OCI-LY1 (cell line): ENCODE measurements at regions not wholly inside any gene's neighbourhood (a gene's known extent, or its start where the extent isn't known, plus 50 kb on each side); places are given as distances from the start of the nearest gene placed in this dataset.

Experiments used
- H2AFZ ChIP-seq: fragments of 200-600 bp; sonication (generic), shearing (Covaris generic); 2 replicates; pipeline ENCODE4 v1.6.0; 2014; ENCODE audit warnings: antibody characterized with exemption, mild to moderate bottlenecking, low read length
- H3F3A ChIP-seq: fragments of 200-600 bp; sonication (generic), shearing (Covaris generic); 2 replicates; pipeline ENCODE4 v1.6.0; 2014; ENCODE audit warnings: mild to moderate bottlenecking, antibody characterized with exemption, low read length, moderate library complexity; ENCODE audit not compliant: insufficient read depth
- H3K27ac ChIP-seq: fragments of 200-600 bp; sonication (generic); 2 replicates; pipeline ENCODE4 v1.5.1; 2014; ENCODE audit warnings: low read length, mixed run types, mild to moderate bottlenecking, low read depth; ENCODE audit not compliant: poor library complexity, severe bottlenecking
- H3K27me3 ChIP-seq: fragments of 200-600 bp; sonication (generic); 2 replicates; pipeline ENCODE4 v1.6.0; 2014; ENCODE audit warnings: antibody characterized with exemption, mild to moderate bottlenecking, low read length, moderate library complexity; ENCODE audit not compliant: insufficient read depth
- H3K36me3 ChIP-seq: fragments of 200-600 bp; sonication (generic); 2 replicates; pipeline ENCODE4 v1.6.1; 2014; ENCODE audit warnings: mild to moderate bottlenecking, antibody characterized with exemption, low read length, moderate library complexity, mixed read lengths; ENCODE audit not compliant: insufficient read depth
- H3K4me1 ChIP-seq: fragments of 200-600 bp; sonication (generic); 2 replicates; pipeline ENCODE4 v1.5.1; 2014; ENCODE audit warnings: mild to moderate bottlenecking, low read length, moderate library complexity; ENCODE audit not compliant: insufficient read depth, severe bottlenecking
- H3K4me2 ChIP-seq: fragments of 200-600 bp; sonication (generic), shearing (Covaris generic); 2 replicates; pipeline ENCODE4 v1.6.1; 2014; ENCODE audit warnings: low read length
- H3K4me3 ChIP-seq: fragments of 200-600 bp; sonication (generic); 2 replicates; pipeline ENCODE4 v1.5.1; 2014; ENCODE audit warnings: low read length, low read depth, mild to moderate bottlenecking, mixed read lengths; ENCODE audit not compliant: poor library complexity, severe bottlenecking
- H3K79me2 ChIP-seq: fragments of 200-600 bp; shearing (Covaris generic); 2 replicates; pipeline ENCODE4 v1.6.1; 2016; ENCODE audit warnings: mixed run types, low read length, mixed read lengths; ENCODE audit not compliant: insufficient read depth
- H3K9ac ChIP-seq: fragments of 200-600 bp; sonication (generic), shearing (Covaris generic); 2 replicates; pipeline ENCODE4 v1.6.1; 2014; ENCODE audit warnings: mild to moderate bottlenecking, low read length, mixed read lengths
- H3K9me2 ChIP-seq: fragments of 200-600 bp; sonication (generic), shearing (Covaris generic); 2 replicates; pipeline ENCODE4 v1.6.1; 2014; ENCODE audit warnings: low read depth, mild to moderate bottlenecking, low read length, mixed read lengths
- H3K9me3 ChIP-seq: fragments of 200-600 bp; shearing (Covaris generic); 2 replicates; pipeline ENCODE4 v1.6.1; 2014; ENCODE audit warnings: low read length, mixed read lengths
- H4K20me1 ChIP-seq: fragments of 200-600 bp; sonication (generic), shearing (Covaris generic); 2 replicates; pipeline ENCODE4 v1.6.0; 2016; ENCODE audit warnings: mild to moderate bottlenecking, low read length; ENCODE audit not compliant: insufficient read depth
- CTCF ChIP-seq: fragments of 200-600 bp; sonication (generic), shearing (Covaris generic); IDR thresholded peaks from 2 replicates; pipeline ENCODE4 v1.5.1; 2017; ENCODE audit warnings: mild to moderate bottlenecking, antibody characterized with exemption, low read length, moderate library complexity, mixed read lengths
- EZH2 ChIP-seq: fragments of 200-600 bp; sonication (generic), shearing (Covaris generic); IDR thresholded peaks from 2 replicates; pipeline ENCODE4 v1.8.0; 2017; ENCODE audit warnings: borderline replicate concordance, mixed run types, mild to moderate bottlenecking, antibody characterized with exemption, low read length, moderate library complexity, mixed read lengths

GRCh38 chr14:38400751-38401150 lies 144.9 kb upstream of the CLEC14A start:
- H3K4me2 ChIP-seq, result no peak overlapping the region
- no peaks in the 10 kb centered on the region for H3K9me2 ChIP-seq
- TF ChIP-seq CTCF (no peak), EZH2 (no peak)

GRCh38 chr14:38399652-38400051 lies 143.8 kb upstream of the CLEC14A start:
- Histone ChIP-seq H3K79me2 (no peaks in the 10 kb centered on the region), H3K4me3 (no peak overlapping the region), H3K4me2 (no peak overlapping the region), H3K27me3 (no peaks in the 10 kb centered on the region), H2AFZ (no peak overlapping the region), H3K9me3 (no peaks in the 10 kb centered on the region), H3F3A (no peaks in the 10 kb centered on the region), H3K9ac (no peak overlapping the region), H4K20me1 (no peaks in the 10 kb centered on the region), H3K27ac (no peak overlapping the region), H3K4me1 (no peaks in the 10 kb centered on the region), H3K36me3 (no peaks in the 10 kb centered on the region), H3K9me2 (no peaks in the 10 kb centered on the region)
- TF ChIP-seq EZH2, result no peak
- TF ChIP-seq CTCF, result no peak

More at GRCh38 chr14:38400751-38401150, 144.9 kb upstream of the CLEC14A start:
- no peaks in the 10 kb centered on the region for H3K4me1 ChIP-seq
- H3K27ac ChIP-seq, result no peak overlapping the region
- no peaks in the 10 kb centered on the region for H3F3A ChIP-seq
- H3K9me3 ChIP-seq, result no peaks in the 10 kb centered on the region
- no peak overlapping the region for H3K9ac ChIP-seq
- H3K27me3 ChIP-seq, result no peaks in the 10 kb centered on the region
- no peak overlapping the region for H2AFZ ChIP-seq
- H4K20me1 ChIP-seq, result no peaks in the 10 kb centered on the region
- H3K36me3 ChIP-seq, result no peaks in the 10 kb centered on the region
- no peaks in the 10 kb centered on the region for H3K79me2 ChIP-seq
- H3K4me3 ChIP-seq, result no peak overlapping the region

DNA sequence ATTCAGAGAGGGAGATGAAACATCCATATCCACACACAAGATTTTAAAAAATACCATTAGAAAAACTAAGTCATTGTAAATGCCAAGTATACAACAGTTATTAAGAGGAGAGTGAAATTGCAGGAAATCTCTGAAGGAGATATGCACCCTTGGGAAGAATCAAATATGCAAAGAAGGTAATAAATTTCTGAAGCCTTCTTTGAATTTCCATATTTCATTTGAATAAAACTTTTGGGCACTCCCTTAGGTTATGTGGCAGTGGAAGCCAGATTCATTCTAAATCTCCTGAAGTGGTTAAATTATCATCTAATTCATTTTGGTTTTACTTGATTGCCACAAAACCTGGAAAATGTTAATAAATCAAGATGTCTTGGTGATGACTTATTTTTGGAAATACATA lies 138.9 kb upstream of the CLEC14A start:
- Histone ChIP-seq H3K27me3 (0 out of 2 replicates have a peak, but pooled peaks cover 2% of the 10 kb centered on the region), H2AFZ (no peak overlapping the region), H3K27ac (no peak overlapping the region), H3K4me1 (no peaks in the 10 kb centered on the region), H3K9me2 (no peaks in the 10 kb centered on the region), H3F3A (no peaks in the 10 kb centered on the region), H3K4me2 (no peak overlapping the region), H3K9me3 (no peaks in the 10 kb centered on the region), H3K9ac (no peak overlapping the region), H3K79me2 (no peaks in the 10 kb centered on the region), H3K36me3 (no peaks in the 10 kb centered on the region), H3K4me3 (no peak overlapping the region), H4K20me1 (no peaks in the 10 kb centered on the region)
- TF ChIP-seq EZH2 (no peak), CTCF (no peak)
